ENCODE measurements at regions not wholly inside any gene's neighbourhood (a gene's known extent, or its start where the extent isn't known, plus 50 kb on each side); places are given as distances from the start of the nearest gene placed in this dataset.

DNA sequence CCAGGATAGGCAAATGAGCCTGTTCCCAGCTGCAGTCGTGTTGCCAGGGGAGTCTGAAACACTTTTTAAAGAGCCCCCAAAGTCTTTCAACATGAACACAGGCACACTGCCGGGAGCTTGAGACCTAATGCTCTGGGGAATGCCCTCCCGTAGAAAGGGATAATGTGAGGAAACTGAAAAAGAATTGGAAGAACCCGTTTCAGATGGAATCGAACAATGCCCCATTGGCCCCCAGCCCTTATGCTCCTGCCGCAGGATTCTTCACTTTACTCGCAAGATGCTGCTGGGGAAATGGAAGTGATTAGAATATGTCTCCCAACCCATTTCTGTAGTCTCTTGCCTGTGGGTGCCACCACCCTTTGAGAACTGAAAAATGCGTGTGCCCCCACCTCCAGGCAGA lies 136.3 kb upstream of the GATA6 start:
- TF ChIP-seq, protein P1, sequence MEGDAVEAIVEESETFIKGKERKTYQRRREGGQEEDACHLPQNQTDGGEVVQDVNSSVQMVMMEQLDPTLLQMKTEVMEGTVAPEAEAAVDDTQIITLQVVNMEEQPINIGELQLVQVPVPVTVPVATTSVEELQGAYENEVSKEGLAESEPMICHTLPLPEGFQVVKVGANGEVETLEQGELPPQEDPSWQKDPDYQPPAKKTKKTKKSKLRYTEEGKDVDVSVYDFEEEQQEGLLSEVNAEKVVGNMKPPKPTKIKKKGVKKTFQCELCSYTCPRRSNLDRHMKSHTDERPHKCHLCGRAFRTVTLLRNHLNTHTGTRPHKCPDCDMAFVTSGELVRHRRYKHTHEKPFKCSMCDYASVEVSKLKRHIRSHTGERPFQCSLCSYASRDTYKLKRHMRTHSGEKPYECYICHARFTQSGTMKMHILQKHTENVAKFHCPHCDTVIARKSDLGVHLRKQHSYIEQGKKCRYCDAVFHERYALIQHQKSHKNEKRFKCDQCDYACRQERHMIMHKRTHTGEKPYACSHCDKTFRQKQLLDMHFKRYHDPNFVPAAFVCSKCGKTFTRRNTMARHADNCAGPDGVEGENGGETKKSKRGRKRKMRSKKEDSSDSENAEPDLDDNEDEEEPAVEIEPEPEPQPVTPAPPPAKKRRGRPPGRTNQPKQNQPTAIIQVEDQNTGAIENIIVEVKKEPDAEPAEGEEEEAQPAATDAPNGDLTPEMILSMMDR (conservative IDR thresholded peaks at IDR 0.05; ENCODE audit: low read depth, low read length), result no peak
- H3K4me3 ChIP-seq (ENCODE audit: low read length), result no peak overlapping the region
- DNase-seq (ENCODE audit: low read depth), result no peak

DNA sequence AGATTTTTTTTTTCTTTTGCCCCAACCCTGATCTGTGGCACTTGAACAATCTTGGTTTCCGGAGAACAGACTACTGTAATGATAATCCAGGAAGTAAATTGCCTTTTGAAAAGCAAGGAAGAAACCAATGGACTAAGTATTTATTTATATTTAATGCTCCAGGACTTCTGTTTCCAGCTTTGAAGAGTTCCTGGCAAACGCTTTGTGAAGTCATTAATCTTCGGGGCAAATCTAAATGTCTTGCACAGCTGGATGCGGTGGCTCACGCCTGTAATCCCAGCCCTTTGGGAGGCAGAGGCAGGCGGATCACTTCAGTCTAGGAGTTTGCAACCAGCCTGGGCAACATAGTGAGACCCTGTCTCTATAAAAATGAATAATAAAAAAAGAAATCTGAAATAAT lies 135.1 kb upstream of the GATA6 start:
- no peak overlapping the region for H3K4me3 ChIP-seq (ENCODE audit: low read length)
- TF ChIP-seq, protein P1 (conservative IDR thresholded peaks at IDR 0.05; ENCODE audit: low read depth, low read length), result no peak
- no peak for DNase-seq (ENCODE audit: low read depth)

DNA sequence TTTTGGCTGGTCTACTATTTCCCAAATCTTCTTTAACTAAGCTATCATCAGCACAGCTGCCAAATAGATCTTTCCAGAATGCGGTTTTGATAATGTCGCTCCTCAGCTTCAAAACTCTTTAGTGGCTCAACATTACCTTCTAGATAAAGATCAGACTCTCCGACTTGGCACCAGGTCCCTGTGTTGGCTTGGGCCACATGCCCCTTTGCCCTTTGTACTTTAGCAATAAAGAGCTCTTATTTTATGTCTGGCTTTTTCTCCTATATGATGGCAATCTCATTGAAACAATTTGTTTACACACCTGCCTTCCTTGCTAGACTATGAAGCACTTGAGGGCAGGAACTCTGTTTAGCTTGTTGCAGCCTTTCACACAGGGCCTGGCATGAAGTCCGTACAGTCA lies 128.9 kb upstream of the GATA6 start:
- TF ChIP-seq, protein P1 (conservative IDR thresholded peaks at IDR 0.05; ENCODE audit: low read depth, low read length), result no peak
- H3K4me3 ChIP-seq (ENCODE audit: low read length), result no peak overlapping the region
- no peak for DNase-seq (ENCODE audit: low read depth)

GRCh38 chr18:22043837-22044236 lies 125.6 kb upstream of the GATA6 start:
- H3K4me3 ChIP-seq (ENCODE audit: low read length), result no peak overlapping the region
- no peak for DNase-seq (ENCODE audit: low read depth)
- TF ChIP-seq, protein P1 (conservative IDR thresholded peaks at IDR 0.05; ENCODE audit: low read depth, low read length), result no peak

DNA sequence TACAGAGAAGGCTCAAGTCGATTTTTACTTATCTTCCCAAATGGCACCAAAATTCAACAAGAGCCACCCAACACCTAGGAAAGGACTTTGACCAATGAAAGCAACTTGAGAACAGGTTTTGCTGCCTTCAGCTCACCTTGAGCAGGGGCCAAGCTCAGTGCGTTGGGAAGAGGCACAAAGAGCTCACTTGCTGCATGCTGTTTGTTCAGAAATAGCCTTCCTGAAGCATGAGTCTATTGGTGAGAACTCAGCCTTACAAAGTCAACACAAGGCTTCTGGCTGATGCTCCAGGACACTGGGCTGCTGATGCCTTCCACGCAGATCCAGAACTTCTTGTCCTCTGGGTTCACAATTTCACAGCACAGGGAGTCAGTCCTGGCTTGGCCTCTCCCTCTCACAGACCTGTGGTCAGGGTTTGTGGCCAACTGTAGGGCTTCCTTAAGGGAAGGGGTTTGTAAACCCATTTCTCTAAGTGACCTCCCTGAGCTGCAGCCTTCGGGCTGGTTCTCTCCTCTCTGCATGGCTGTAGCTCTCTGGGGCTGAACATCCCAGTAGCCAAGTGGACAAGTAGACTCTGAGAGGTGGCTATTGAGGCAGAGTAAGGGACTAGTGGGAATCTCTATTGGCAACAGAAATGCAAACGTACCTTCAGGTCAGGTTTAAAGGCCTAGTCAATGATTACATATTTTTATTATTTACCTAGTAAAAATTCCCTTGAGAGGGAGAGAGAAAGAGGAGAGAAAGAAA lies 124.7 kb upstream of the GATA6 start:
- TF ChIP-seq, protein P1 (conservative IDR thresholded peaks at IDR 0.05; ENCODE audit: low read depth, low read length), result no peak
- no peak overlapping the region for H3K4me3 ChIP-seq (ENCODE audit: low read length)
- no peak for DNase-seq (ENCODE audit: low read depth)

GRCh38 chr18:22045221-22045918 lies 124.0 kb upstream of the GATA6 start:
- no peak overlapping the region for H3K4me3 ChIP-seq (ENCODE audit: low read length)
- TF ChIP-seq, protein P1 (conservative IDR thresholded peaks at IDR 0.05; ENCODE audit: low read depth, low read length), result no peak
- no peak for DNase-seq (ENCODE audit: low read depth)

GRCh38 chr18:22046473-22046872 lies 122.9 kb upstream of the GATA6 start:
- no peak overlapping the region for H3K4me3 ChIP-seq (ENCODE audit: low read length)
- DNase-seq (ENCODE audit: low read depth), result no peak
- TF ChIP-seq, protein P1 (conservative IDR thresholded peaks at IDR 0.05; ENCODE audit: low read depth, low read length), result no peak
